Activated CD4-positive, alpha-beta T cell treated with anti-CD3 and anti-CD28 coated beads, Interleukin-2, amount 10 ng/mL, durations not matched to agents 24 days and 14 days (primary cell): ENCODE measurements at regions not wholly inside any gene's neighbourhood (a gene's known extent, or its start where the extent isn't known, plus 50 kb on each side); places are given as distances from the start of the nearest gene placed in this dataset.

Experiments
- DNase-seq: peaks from one replicate; pipeline ENCODE4 v3.0.0; 2022
- H3K27ac Mint-ChIP-seq: one replicate; pipeline ENCODE4 v1.8.0; 2022; ENCODE audit warnings: mild to moderate bottlenecking, mixed read lengths
- H3K27me3 Mint-ChIP-seq: one replicate; pipeline ENCODE4 v1.8.0; 2022; ENCODE audit warnings: mixed read lengths
- H3K36me3 Mint-ChIP-seq: one replicate; pipeline ENCODE4 v1.8.0; 2022; ENCODE audit warnings: low read depth, mild to moderate bottlenecking, mixed read lengths
- H3K4me1 Mint-ChIP-seq: one replicate; pipeline ENCODE4 v1.8.0; 2021; ENCODE audit warnings: mixed read lengths
- H3K4me3 Mint-ChIP-seq: one replicate; pipeline ENCODE4 v1.8.0; 2022; ENCODE audit warnings: mild to moderate bottlenecking, moderate library complexity, mixed read lengths
- H3K9me3 Mint-ChIP-seq: one replicate; pipeline ENCODE4 v1.8.0; 2021; ENCODE audit warnings: mixed read lengths
- intact Hi-C: fragments of 100-400 bp; cut with micrococcal nuclease; formaldehyde crosslinking; loops from one replicate; pipeline ENCODE4 v1.15.1; 2023

GRCh38 chr6:26280407-26280806, 84.6 kb upstream of the BTN3A2 start:
- no peak overlapping the region for H3K4me3 Mint-ChIP-seq
- DNase-seq, result no peak
- H3K27ac Mint-ChIP-seq, result no peak overlapping the region
- H3K4me1 Mint-ChIP-seq, result peaks cover 50% of the 10 kb centered on the region
- peaks cover 11% of the 10 kb centered on the region for H3K36me3 Mint-ChIP-seq
- no peaks in the 10 kb centered on the region for H3K9me3 Mint-ChIP-seq
- intact Hi-C loops, result loop anchor here (10.0 kb wide), 1 partner anchor 1584 kb away; a partner anchor contains a TSS
- peaks cover 3% of the 10 kb centered on the region for H3K27me3 Mint-ChIP-seq

DNA sequence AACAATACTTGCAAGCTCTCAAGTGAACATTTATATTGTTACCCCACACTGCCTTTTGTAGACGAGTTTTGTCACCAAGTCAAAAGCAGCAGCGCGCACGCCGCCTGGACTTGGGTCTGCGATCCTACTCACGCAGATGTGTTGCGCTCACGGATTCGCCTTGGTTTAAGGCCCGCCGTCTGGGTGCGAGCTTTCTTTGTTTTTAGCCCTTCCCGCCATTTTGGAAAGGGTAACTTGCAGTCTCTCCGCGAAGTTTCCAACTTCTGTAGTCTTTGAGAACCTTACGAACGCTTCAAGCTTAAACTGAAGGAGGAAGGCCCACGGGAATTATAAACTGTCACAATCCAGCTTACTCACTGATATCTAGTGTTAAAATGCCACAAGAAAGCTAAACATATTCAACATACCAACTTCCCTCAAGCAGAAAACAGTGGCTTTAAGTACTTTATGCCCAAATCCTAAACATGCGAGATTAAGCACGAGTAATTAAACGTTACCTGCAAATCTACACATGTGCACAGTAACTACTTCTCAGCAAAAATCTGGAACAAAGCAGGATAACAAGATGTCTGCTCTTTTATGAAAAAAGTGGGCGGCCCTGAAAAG, 80.4 kb upstream of the BTN3A2 start:
- H3K4me3 Mint-ChIP-seq, result peak overlapping the region; percentile 87

GRCh38 chr6:26285143-26286134, 79.6 kb upstream of the BTN3A2 start:
- Mint-ChIP-seq H3K4me1 (peaks cover 45% of the 10 kb centered on the region), H3K27me3 (peaks cover 7% of the 10 kb centered on the region), H3K36me3 (peaks cover 16% of the 10 kb centered on the region), H3K9me3 (no peaks in the 10 kb centered on the region), H3K27ac (peak overlapping the region; percentile 96), H3K4me3 (peak overlapping the region; percentile 87)
- intact Hi-C loops, result loop anchor here (1.0 to 10.0 kb wide), 13 partner anchors 12 to 1607 kb away; partner anchors contain the start of gene HMGN4
- peak; percentile 99 for DNase-seq

More for the DNA sequence above, 80.4 kb upstream of the BTN3A2 start:
- Mint-ChIP-seq H3K36me3 (peaks cover 16% of the 10 kb centered on the region), H3K27ac (peak overlapping the region; percentile 96), H3K4me1 (peaks cover 47% of the 10 kb centered on the region), H3K9me3 (no peaks in the 10 kb centered on the region), H3K27me3 (peaks cover 7% of the 10 kb centered on the region)
- DNase-seq, result peak; percentile 87
- intact Hi-C loops, result loop anchor here (1.0 to 10.0 kb wide), 12 partner anchors 11 to 1608 kb away; partner anchors contain the start of gene HMGN4

DNA sequence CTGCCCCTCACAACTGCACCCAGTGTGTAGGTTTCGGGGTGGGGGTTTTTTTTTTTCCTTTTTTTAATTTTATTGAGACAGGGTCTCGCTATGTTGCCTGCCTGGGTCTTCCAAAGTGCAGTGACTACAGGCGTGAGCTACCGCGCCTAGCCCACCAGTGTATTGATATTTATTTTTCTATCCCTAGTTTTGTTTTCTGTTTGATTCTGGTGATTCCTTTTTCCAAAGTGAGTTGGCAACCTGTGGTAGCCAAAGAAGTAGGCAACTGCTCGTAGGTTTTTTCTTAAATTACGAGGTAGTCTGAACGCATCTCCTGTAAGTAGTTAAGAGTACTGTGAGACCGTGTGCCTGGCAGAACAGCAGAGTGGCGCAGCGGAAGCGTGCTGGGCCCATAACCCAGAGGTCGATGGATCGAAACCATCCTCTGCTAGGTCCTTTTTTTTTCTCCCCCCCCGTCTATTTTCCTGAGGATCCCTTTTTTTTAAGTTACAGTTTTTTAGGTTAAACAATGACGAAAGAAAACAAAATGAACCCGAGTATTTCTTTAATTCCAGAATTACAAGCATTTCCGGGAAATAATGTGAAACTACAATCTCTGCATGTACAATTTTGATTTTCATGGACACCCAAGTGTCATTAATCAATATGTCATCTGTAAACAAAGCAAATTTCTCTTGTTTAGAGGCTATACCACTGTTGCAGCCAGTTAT, 78.7 kb upstream of the BTN3A2 start:
- Mint-ChIP-seq H3K9me3 (no peaks in the 10 kb centered on the region), H3K4me1 (peaks cover 36% of the 10 kb centered on the region), H3K4me3 (peak overlapping the region; percentile 87), H3K27me3 (peaks cover 7% of the 10 kb centered on the region), H3K27ac (peak overlapping the region; percentile 96), H3K36me3 (peaks cover 9% of the 10 kb centered on the region)
- DNase-seq, result peak; percentile 95
- intact Hi-C loops, result loop anchor here (1.0 to 10.0 kb wide), 4 partner anchors 27 to 1606 kb away; a partner anchor contains a TSS

DNA sequence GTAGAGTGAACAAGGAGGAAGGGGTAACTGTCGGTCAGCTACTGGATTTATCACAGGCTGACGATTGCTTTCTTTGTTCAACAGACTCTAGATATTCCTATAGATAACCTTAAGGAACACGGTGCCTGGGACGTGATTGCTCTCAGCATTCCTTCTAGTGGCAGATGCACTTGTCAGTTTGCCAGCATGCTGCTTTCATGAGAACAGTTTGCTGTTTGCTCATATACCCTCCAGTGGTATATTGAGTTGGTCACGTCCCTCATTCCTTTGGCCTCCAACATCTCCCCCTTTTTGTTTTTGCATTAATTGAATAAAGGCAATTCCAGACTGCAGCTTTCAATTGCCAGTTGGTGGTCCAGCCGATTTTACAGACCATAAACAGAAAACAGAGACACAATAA, 76.8 kb upstream of the BTN3A2 start:
- Mint-ChIP-seq H3K27ac (no peak overlapping the region), H3K4me3 (no peak overlapping the region), H3K4me1 (peaks cover 23% of the 10 kb centered on the region), H3K9me3 (no peaks in the 10 kb centered on the region), H3K36me3 (peaks cover 8% of the 10 kb centered on the region), H3K27me3 (peaks cover 7% of the 10 kb centered on the region)
- intact Hi-C loops, result loop anchor here (5.0 to 10.0 kb wide), 3 partner anchors 246 to 1604 kb away; a partner anchor contains a TSS
- no peak for DNase-seq

GRCh38 chr6:26290941-26291340, 74.1 kb upstream of the BTN3A2 start:
- no peak overlapping the region for H3K4me3 Mint-ChIP-seq
- peaks cover 12% of the 10 kb centered on the region for H3K4me1 Mint-ChIP-seq
- intact Hi-C loops, result no loop called here
- H3K36me3 Mint-ChIP-seq, result peaks cover 4% of the 10 kb centered on the region
- DNase-seq, result no peak
- H3K27me3 Mint-ChIP-seq, result peaks cover 4% of the 10 kb centered on the region
- H3K27ac Mint-ChIP-seq, result no peak overlapping the region
- no peaks in the 10 kb centered on the region for H3K9me3 Mint-ChIP-seq

DNA sequence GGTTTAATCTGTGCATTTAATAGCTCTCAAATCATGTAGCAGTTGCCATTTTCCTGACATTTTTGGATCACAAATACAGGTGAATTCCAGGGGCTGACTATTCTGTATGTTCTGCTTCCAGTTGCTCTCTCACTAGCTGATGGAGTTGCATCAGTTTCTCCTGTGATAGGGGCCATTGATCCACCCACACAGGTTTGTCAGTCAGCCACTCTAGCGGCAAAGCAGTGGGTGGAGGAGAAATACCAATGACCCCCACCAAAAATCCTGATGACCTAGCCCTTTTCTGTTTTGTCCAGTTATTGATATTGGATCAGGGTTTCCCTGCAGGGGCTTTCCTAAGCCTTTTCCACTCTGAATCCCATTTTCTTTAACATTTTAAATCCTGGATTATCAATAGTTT, 72.3 kb upstream of the BTN3A2 start:
- DNase-seq, result no peak
- Mint-ChIP-seq H3K4me1 (peaks cover 8% of the 10 kb centered on the region), H3K27me3 (no peaks in the 10 kb centered on the region), H3K9me3 (no peaks in the 10 kb centered on the region), H3K4me3 (no peak overlapping the region), H3K27ac (no peak overlapping the region), H3K36me3 (no peaks in the 10 kb centered on the region)
- intact Hi-C loops, result no loop called here

GRCh38 chr6:26294302-26294701, 70.7 kb upstream of the BTN3A2 start:
- H3K4me3 Mint-ChIP-seq, result no peak overlapping the region

DNA sequence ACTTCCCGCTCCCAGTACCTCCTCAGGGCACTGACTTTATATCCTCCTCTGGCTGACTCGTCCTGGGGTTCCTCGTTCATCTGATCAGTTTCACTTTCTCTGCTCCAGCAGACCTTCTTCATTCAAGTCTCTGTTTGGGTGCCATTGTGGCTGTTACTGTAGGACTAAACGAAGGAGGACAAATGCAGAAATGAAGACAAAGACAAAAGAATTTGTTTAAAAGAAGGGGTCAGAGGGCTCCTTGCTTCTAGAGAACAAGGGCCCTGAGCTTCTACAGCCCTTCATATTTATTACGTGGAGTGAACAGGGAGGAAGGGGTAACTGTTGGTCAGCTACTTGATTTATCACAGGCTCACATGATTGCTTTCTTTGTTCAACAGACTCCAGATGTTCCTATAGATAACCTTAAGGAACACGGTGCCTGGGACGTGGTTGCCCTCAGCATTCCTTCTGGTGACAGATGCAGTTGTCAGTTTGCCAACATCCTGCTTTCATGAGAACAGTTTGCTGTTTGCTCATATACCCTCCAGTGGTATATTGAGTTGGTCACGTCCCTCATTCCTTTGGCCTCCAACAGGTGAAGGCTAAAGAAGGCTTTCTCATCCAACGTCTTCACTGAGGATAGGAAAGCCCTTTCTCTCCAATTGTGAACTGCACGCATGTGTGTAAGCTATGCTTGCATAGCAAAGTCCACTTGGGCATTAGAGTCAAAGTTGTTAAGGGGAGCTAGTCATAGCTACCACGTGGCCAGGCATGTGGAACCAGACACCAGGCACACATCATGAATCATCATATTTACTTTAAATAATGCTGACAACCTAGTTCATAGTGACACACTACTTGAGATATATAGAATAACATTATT, 69.1 kb upstream of the BTN3A2 start:
- H3K4me3 Mint-ChIP-seq, result peak overlapping the region; percentile 33
- no peaks in the 10 kb centered on the region for H3K9me3 Mint-ChIP-seq
- H3K27ac Mint-ChIP-seq, result peak overlapping the region; percentile 30
- H3K36me3 Mint-ChIP-seq, result no peaks in the 10 kb centered on the region
- peak; percentile 68 for DNase-seq
- H3K4me1 Mint-ChIP-seq, result peaks cover 11% of the 10 kb centered on the region
- no peaks in the 10 kb centered on the region for H3K27me3 Mint-ChIP-seq
- intact Hi-C loops, result no loop called here

More at GRCh38 chr6:26294302-26294701, 70.7 kb upstream of the BTN3A2 start:
- Mint-ChIP-seq H3K4me1 (peaks cover 8% of the 10 kb centered on the region), H3K27ac (no peak overlapping the region), H3K9me3 (no peaks in the 10 kb centered on the region), H3K27me3 (no peaks in the 10 kb centered on the region), H3K36me3 (no peaks in the 10 kb centered on the region)
- DNase-seq, result no peak
- intact Hi-C loops, result no loop called here

DNA sequence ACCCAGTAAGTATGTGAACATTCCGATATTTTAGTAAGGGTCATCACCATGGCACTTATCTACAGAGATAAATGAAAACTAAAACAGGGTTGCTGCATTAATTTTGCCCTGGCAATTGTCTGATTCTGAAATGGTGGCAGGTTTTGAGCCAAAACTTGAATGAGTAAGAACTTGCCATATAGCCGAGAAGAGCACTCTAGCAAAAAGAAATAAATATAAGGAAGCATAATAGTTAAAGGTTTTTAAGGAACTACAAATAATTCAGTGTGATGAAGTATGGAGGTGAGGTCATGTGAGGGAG, 68.5 kb upstream of the BTN3A2 start:
- Mint-ChIP-seq H3K4me3 (no peak overlapping the region), H3K9me3 (no peaks in the 10 kb centered on the region), H3K27me3 (no peaks in the 10 kb centered on the region), H3K36me3 (no peaks in the 10 kb centered on the region), H3K27ac (no peak overlapping the region), H3K4me1 (peaks cover 11% of the 10 kb centered on the region)
- intact Hi-C loops, result no loop called here
- no peak for DNase-seq

DNA sequence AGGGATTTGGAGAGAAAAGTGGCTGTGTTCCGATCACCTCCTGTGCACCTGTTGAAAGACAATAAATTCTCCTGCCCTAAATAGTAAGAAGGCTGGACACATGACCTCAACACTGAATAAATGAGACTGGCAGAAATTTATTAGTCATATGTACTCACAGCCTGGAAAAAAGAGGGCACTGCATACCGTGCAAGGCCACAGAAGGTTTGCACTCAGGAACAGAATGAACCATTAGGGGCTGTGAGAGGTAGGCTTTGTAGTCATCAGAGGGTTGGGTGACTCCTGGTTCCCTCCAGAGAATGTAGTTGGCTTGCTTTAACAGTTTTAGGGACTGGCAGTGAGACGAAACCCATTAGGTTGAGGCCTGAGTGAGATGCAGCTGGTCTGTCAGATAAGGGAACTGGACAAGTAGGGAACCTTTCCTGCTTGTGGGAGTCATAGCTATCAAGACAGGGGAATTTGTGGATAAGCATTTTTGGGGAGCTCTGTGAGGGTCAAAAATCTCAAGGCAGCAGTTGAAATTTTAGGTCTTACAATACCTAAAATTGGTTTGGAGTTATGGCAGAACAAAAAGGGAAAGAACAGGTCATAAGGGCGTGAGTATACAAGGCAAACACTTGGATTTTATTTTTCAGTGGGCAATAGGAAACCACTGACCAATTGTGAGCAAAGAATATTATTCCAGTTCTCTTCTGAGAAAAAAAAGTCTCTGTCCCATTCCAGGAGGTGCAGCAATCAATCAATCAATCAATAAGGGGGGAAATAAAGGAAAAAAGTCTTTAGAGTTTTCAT, 67.9 kb upstream of the BTN3A2 start:
- no peak overlapping the region for H3K27ac Mint-ChIP-seq
- H3K4me1 Mint-ChIP-seq, result peaks cover 14% of the 10 kb centered on the region
- H3K36me3 Mint-ChIP-seq, result no peaks in the 10 kb centered on the region
- intact Hi-C loops, result no loop called here
- DNase-seq, result no peak
- H3K4me3 Mint-ChIP-seq, result no peak overlapping the region
- H3K27me3 Mint-ChIP-seq, result no peaks in the 10 kb centered on the region
- no peaks in the 10 kb centered on the region for H3K9me3 Mint-ChIP-seq

DNA sequence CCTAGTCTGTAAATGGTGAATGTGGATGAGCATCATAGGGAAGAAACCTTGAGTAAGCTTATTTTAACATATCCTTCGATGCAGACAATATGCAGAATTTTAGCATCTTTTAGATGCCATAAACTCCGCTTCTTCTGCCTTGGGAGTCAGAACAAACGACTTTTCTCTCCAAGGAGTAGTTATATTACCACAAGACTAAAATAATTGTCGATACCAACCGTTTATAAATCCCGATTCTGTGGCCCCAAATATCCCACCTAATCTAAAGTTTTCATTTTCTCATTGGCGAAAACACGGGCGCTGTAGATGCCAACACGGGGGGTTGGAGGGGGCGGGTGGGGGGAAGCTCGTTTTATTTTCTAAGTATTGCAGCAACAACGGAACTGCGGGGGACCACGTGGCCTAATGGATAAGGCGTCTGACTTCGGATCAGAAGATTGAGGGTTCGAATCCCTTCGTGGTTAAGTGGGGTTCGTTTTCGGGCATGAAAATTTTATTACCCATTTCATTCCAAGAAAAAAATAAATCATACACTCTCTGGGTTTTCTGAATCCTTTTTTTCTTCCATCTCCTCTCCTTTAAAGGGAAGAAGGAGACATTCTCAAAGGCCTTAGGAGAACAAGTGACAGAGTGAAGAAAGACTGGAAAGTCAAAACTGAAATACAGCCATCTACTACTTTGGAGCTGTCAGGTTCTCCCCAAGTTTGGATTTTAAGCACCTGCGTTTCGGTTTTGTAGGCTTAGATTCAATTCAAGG, 65.5 kb upstream of the BTN3A2 start:
- Mint-ChIP-seq H3K4me3 (no peak overlapping the region), H3K27ac (no peak overlapping the region), H3K36me3 (no peaks in the 10 kb centered on the region), H3K27me3 (no peaks in the 10 kb centered on the region), H3K9me3 (no peaks in the 10 kb centered on the region), H3K4me1 (peaks cover 14% of the 10 kb centered on the region)
- DNase-seq, result no peak
- intact Hi-C loops, result no loop called here
